Activated CD4-positive, alpha-beta T cell treated with anti-CD3 and anti-CD28 coated beads for 24 hours (primary cell): ENCODE measurements at regions not wholly inside any gene's neighbourhood (a gene's known extent, or its start where the extent isn't known, plus 50 kb on each side); places are given as distances from the start of the nearest gene placed in this dataset.

Source experiments
- DNase-seq, 2 donors: peaks; one replicate each; pipeline ENCODE4 v3.0.0-alpha.2; 2020; ENCODE audit warnings: low read depth in 2 of 2

DNA sequence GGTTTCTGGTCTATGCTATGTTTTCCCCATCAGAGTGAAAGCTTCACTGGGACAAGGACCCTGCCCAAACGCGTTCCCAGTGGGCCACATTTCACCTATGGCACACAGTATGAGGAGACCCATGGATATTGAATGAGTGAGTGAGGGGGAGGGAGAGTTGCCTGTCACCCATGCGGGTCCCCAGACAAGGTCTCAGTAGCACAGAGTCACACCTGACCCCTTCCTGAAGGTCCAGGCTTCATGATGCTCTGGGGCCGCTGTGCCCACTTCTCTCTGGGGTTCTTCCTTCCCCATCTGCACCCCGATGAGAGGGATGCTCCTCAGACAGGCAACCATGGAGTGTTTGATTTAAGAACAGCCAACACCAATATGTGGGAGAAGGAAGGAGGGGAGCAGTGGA is 72.3 kb upstream of the CSF3R start:
- no peak for DNase-seq

DNA sequence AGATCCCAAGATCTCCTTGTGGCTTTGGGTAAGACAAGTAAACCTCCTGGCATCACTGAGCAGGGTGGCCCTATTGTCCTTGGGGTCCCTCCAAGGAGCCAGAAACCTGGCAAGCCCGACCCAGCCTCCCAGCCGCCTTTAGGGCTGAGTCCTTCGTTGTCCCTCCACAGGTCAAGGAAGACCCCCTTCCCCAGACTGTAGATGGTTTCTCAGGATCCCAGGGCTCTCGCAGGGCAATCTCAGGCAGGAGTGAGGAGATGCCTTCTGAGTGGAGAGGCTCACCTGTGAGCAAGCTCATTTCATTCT is 71.6 kb upstream of the CSF3R start:
- DNase-seq = no peak

GRCh38 chr1:36553591-36554322 is 71.0 kb upstream of the CSF3R start:
- DNase-seq = peak; percentile 58 to 77

DNA sequence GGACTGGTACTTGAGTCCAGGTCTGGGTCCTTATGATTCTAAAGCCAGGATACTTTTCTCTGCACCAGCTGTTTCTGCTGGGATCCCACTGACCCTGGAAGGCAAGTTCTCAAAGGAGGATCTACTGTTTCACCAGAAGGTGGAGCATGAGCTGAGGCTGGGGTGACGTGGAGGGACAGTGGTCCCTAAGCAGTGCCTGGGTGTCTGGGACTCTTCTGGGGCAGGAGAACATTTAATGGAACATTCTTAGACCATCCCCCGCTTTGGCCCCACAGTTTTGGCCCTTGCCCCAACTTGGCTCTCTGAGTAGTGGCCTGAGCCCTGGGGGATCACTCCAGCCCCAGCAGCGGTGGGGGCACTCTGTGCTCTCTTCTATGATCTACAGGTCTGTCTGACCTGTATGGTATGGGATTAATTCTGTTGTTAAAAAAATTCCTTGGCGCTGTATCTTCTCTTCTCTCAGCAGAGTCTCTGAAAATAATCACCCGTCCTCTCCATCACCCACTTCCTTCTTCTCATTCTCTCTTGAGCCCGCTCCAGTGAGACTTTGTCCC is 60.3 kb upstream of the CSF3R start:
- DNase-seq = no peak

GRCh38 chr1:36542024-36542961 is 59.6 kb upstream of the CSF3R start:
- DNase-seq = no peak

- DNase-seq = no peak
Measured at GRCh38 chr1:36540056-36540455, 57.3 kb upstream of the CSF3R start.

GRCh38 chr1:36539526-36539925 is 56.8 kb upstream of the CSF3R start:
- no peak for DNase-seq

DNA sequence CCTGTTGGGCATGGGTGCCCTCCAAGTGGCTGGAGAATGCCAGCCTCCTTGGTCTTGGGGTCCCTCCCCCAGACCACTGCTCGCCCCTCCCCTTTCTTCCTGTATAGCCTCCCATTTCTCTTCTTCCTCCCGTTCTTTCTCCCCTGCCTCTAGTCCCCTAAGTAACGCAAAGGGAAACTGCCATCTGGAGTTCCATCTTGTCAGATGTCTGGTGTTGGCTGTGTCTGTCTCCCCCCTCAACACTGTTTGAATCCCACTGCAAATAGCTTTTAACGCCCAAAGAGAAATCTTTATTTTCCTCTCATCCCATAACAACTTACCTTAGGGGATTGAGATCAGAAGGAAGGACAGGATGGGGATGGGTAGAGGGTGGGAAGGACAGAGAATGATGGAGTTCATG is 55.3 kb upstream of the CSF3R start:
- no peak for DNase-seq

DNA sequence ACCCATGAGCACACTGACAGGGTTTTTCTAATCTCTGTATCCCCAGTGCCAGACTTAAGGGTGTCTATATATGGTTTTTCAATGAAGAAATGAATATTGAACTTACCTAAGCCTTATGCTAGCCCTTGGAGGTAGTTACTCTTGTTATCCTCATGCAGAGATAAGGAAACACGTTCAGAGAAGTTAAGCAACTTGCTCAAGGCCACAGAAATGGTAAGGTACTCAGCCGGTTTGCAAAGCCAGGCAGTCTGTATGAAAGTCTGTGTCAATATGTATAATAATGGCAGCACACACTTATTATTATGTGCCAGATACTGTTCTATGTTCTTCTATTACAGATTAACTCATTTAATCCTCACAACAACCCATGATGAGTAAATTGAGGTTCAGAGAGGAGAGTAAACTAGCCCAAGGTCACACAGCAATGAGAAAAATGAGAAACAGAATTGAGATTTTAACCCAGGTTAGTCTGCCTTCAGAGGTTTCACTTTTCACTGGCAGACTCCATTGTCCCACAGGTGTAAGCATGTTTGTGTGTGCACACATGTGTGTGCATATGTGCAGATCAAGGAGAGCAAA is 54.6 kb upstream of the CSF3R start:
- DNase-seq = no peak

GRCh38 chr1:36536727-36537126 is 54.0 kb upstream of the CSF3R start:
- no peak for DNase-seq

GRCh38 chr1:36534711-36535412 is 52.1 kb upstream of the CSF3R start:
- DNase-seq = no peak

- no peak for DNase-seq
Measured at GRCh38 chr1:36533897-36534296, 51.2 kb upstream of the CSF3R start.

DNA sequence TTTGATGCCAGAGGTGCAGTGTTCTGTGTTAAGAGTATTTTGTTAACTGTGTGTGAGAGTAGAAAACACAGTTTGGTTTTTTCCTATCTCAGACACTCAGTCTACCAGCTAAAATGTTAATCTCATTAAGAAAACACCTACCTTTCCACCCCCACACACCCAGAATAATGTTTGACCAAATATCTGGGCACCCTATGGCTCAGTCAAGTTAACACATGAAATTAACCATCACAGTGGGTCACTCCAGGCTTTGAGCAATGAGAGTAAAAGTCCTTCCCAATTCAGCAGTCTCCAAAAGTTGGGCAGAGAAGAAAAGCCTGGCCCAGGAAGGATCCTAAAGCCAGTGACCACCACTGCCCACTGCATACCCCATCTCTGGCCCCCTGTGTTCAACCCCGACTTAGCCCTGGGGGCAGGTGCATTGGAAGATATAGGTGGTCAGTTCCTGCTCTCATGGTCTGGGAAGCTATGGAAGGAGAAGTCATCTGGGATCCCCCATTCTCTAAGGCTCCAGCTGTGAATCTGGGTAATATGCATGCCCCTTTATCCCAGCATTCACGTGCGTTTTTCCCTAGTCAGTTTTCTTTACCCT is 50.2 kb upstream of the CSF3R start:
- DNase-seq = no peak
